ENCODE measurements at regions not wholly inside any gene's neighbourhood (a gene's known extent, or its start where the extent isn't known, plus 50 kb on each side); places are given as distances from the start of the nearest gene placed in this dataset.

DNA sequence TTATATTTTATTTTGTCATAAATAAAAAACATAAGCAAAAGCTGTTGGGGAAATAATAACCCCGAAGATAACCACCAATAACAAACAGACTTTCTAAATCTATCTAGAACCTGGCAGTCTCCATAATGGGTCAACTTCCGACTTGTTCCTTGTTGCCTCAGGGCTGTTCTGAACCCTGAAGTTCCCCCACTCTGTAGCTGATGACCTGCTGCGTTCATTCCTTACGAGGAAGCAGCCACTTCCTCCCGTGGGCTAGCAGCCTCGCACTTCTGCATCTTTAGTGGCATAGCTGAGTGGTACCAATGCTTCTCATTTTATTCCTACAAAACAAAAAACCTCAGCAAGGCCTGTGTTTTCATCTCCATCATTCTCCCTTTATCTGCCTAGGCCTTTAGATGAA, 103.0 kb downstream of the PLEKHG1 start:
- H3K27ac Mint-ChIP-seq (ENCODE audit: unreplicated experiment) = no peak overlapping the region
- TF ChIP-seq, protein P1, sequence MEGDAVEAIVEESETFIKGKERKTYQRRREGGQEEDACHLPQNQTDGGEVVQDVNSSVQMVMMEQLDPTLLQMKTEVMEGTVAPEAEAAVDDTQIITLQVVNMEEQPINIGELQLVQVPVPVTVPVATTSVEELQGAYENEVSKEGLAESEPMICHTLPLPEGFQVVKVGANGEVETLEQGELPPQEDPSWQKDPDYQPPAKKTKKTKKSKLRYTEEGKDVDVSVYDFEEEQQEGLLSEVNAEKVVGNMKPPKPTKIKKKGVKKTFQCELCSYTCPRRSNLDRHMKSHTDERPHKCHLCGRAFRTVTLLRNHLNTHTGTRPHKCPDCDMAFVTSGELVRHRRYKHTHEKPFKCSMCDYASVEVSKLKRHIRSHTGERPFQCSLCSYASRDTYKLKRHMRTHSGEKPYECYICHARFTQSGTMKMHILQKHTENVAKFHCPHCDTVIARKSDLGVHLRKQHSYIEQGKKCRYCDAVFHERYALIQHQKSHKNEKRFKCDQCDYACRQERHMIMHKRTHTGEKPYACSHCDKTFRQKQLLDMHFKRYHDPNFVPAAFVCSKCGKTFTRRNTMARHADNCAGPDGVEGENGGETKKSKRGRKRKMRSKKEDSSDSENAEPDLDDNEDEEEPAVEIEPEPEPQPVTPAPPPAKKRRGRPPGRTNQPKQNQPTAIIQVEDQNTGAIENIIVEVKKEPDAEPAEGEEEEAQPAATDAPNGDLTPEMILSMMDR (conservative IDR thresholded peaks at IDR 0.05) = no peak

DNA sequence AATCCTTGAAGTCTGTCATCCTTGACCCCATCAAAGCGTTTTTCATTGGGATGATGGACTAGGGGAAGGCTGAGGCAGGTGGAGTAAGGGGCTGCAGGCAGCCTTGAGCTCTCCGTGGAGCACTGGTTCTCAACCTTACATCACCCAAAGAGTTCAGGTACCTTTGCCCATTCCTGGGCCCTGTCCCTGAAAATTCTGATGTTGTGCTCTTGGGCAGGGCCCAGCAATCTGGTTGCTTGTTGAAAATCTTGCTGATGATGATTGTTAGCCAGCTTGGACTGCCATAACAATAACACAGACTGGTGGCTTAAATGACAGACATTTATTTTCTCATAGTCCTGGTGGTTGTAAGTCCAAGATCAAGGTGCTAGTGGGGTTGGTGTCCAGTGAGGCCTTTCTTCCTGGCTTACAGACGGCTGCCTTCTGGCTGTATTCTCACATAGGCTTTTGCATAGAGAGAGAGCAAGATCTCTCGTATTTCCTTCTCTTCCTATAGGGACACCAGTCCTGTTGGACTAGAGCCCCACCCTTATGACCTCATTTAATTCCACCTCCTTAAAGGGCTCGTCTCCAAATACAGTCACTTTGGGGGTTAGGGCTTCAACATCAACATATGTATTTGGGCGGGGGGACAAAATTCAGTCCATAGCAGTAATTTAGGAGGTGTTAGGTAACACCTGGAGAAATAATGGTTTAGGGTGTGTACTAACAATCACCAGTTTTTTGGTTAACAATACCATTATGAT, 104.9 kb downstream of the PLEKHG1 start:
- DNase-seq (ENCODE audit: low read depth, low spot score) = no peak
- Mint-ChIP-seq H3K9me3 (no peaks in the 10 kb centered on the region), H3K36me3 (ENCODE audit: low read depth) (no peaks in the 10 kb centered on the region), H3K27me3 (ENCODE audit: low read depth) (no peaks in the 10 kb centered on the region), H3K4me3 (no peak overlapping the region), H3K4me1 (peaks cover 20% of the 10 kb centered on the region), H3K27ac (ENCODE audit: unreplicated experiment) (no peak overlapping the region)
- TF ChIP-seq, protein P1 (conservative IDR thresholded peaks at IDR 0.05) = no peak

More for the DNA sequence above, 103.0 kb downstream of the PLEKHG1 start:
- Mint-ChIP-seq H3K36me3 (ENCODE audit: low read depth) (no peaks in the 10 kb centered on the region), H3K4me3 (no peak overlapping the region), H3K27me3 (ENCODE audit: low read depth) (no peaks in the 10 kb centered on the region), H3K9me3 (no peaks in the 10 kb centered on the region), H3K4me1 (peaks cover 13% of the 10 kb centered on the region)
- DNase-seq (ENCODE audit: low read depth, low spot score) = no peak

DNA sequence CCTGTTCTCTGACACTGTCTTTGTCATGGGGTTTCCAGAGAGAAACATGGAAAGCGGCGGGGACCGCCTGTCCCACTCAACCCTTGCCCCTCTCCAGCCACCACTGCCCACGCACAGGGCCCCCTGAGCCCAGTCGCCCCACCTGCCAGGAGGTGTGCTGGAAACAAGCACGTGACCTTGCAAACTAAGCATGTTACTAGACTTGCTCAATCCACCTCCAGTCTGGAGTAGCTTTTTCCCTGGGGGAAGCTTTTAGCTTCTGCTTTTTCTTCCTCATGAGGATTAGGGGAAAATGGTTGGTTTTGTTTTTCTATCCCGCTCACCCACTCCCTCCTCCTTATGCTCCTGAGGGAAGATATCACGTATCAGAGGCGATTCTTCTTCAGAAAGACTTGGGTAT, 105.7 kb downstream of the PLEKHG1 start:
- Mint-ChIP-seq H3K27me3 (ENCODE audit: low read depth) (no peaks in the 10 kb centered on the region), H3K4me3 (no peak overlapping the region), H3K4me1 (peaks cover 23% of the 10 kb centered on the region), H3K9me3 (no peaks in the 10 kb centered on the region), H3K27ac (ENCODE audit: unreplicated experiment) (no peak overlapping the region), H3K36me3 (ENCODE audit: low read depth) (no peaks in the 10 kb centered on the region)
- TF ChIP-seq, protein P1 (conservative IDR thresholded peaks at IDR 0.05) = no peak
- no peak for DNase-seq (ENCODE audit: low read depth, low spot score)

DNA sequence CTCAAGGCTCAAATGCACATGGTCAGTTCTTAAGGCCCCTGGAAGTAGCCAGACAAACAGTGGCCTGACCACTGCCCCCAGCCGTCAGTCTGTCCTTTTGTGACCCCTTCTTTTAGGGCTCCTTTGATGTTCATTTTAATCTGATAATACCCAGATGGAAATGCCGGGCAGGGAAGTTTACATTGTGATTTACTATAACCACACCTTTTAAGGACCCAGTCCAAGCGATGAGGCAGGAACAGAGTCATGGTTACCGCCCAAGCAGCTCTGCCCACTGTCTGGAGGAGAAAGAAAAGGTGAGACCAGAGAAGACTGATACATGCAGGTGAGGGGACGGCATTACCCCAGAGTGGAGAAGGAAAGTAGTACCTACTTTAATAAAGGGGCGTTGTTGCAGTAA, 110.6 kb downstream of the PLEKHG1 start:
- no peaks in the 10 kb centered on the region for H3K36me3 Mint-ChIP-seq (ENCODE audit: low read depth)
- TF ChIP-seq, protein P1 (conservative IDR thresholded peaks at IDR 0.05) = no peak
- H3K4me3 Mint-ChIP-seq = no peak overlapping the region
- DNase-seq (ENCODE audit: low read depth, low spot score) = no peak
- H3K9me3 Mint-ChIP-seq = no peaks in the 10 kb centered on the region
- H3K27ac Mint-ChIP-seq (ENCODE audit: unreplicated experiment) = no peak overlapping the region
- H3K4me1 Mint-ChIP-seq = peaks cover 41% of the 10 kb centered on the region
- no peaks in the 10 kb centered on the region for H3K27me3 Mint-ChIP-seq (ENCODE audit: low read depth)

DNA sequence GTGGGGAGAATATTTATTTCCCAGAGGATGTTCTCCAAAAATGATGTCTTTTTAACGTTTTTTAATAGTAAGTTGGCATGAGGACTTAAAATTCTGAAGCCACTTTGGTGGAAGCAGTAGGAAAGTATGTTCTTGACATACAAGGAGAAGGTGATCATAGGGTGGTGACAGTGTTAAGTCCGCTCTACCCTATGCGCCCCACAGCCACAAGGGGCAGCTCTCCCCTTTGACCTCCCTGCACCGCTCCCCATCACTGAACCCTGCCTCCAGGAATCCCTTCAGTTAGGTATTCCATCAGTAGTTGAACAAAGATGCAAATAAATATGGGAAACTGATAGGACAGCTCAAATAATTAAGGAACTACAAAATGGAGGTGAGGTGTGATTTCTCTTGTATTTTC, 111.4 kb downstream of the PLEKHG1 start:
- no peak for DNase-seq (ENCODE audit: low read depth, low spot score)
- H3K4me3 Mint-ChIP-seq = no peak overlapping the region
- TF ChIP-seq, protein P1 (conservative IDR thresholded peaks at IDR 0.05) = no peak
- no peaks in the 10 kb centered on the region for H3K36me3 Mint-ChIP-seq (ENCODE audit: low read depth)
- H3K27me3 Mint-ChIP-seq (ENCODE audit: low read depth) = no peaks in the 10 kb centered on the region
- H3K9me3 Mint-ChIP-seq = no peaks in the 10 kb centered on the region
- peaks cover 38% of the 10 kb centered on the region for H3K4me1 Mint-ChIP-seq
- H3K27ac Mint-ChIP-seq (ENCODE audit: unreplicated experiment) = no peak overlapping the region

Measured in neural crest cell (in vitro differentiated cells).